GM13976 (cell line): ENCODE measurements at regions not wholly inside any gene's neighbourhood (a gene's known extent, or its start where the extent isn't known, plus 50 kb on each side); places are given as distances from the start of the nearest gene placed in this dataset.
"Not testable (repeated sequence)": the region's sequence is repeated elsewhere in the genome, so short reads cannot be mapped to it uniquely, and the experiment has no call there.

Experiments
- DNase-seq: peaks from one replicate; pipeline ENCODE4 v3.0.0; 2012; ENCODE audit warnings: low spot score
- in situ Hi-C: fragments of 300-500 bp; cut with MboI; formaldehyde crosslinking; loops from one replicate; pipeline ENCODE4 v1.12.0; 2022; ENCODE audit warnings: low sequenced_read_pairs, mixed read lengths, inconsistent platforms; ENCODE audit not compliant: unreplicated experiment
- TF ChIP-seq, protein P1 (sequence below): IDR thresholded peaks from 2 replicates; pipeline ENCODE4 v1.5.1; 2012; ENCODE audit warnings: borderline replicate concordance, mild to moderate bottlenecking; ENCODE audit not compliant: insufficient read depth; ENCODE audit errors: extremely low read depth, missing control alignments, control extremely low read depth

DNA sequence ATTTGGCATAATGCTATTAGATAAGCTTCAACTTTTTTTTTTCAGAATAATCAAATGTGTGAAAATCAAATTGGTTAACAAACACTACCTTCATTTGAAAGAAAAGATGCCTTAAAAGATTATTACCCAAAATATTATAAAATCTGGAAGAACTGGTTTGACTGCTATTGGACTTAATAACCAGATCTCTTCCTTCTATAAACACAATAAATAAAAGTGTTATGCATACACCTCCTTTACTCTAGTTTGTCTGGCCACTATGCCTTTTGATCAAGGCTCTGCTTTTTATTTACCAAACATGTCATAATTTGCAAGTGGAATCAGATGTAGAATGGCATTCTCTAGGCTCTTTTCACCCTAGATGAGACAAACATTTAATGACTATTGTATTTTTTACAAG lies 897.3 kb upstream of the EPHA5 start:
- no peak for DNase-seq
- in situ Hi-C loops: no loop called here

DNA sequence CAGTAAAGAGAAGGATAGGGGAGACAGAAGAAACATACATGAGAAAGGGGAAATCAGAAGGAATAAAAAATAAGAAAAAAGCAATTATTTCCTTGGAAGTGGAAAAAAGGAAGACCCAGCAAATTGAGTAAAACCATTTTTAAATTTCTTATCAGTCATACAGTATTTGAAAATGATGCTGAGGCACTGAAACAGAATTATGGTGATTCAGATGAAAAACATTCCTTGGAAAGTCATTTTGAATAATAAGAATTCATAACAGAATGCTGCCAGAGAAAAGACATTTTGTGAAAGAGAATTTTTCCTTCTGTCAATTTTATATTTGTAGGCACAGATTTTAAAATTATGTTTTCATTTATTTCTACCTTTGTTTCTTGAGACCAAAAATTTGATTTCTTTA lies 895.5 kb upstream of the EPHA5 start:
- no peak for DNase-seq
- in situ Hi-C loops: no loop called here
- TF ChIP-seq, protein P1, sequence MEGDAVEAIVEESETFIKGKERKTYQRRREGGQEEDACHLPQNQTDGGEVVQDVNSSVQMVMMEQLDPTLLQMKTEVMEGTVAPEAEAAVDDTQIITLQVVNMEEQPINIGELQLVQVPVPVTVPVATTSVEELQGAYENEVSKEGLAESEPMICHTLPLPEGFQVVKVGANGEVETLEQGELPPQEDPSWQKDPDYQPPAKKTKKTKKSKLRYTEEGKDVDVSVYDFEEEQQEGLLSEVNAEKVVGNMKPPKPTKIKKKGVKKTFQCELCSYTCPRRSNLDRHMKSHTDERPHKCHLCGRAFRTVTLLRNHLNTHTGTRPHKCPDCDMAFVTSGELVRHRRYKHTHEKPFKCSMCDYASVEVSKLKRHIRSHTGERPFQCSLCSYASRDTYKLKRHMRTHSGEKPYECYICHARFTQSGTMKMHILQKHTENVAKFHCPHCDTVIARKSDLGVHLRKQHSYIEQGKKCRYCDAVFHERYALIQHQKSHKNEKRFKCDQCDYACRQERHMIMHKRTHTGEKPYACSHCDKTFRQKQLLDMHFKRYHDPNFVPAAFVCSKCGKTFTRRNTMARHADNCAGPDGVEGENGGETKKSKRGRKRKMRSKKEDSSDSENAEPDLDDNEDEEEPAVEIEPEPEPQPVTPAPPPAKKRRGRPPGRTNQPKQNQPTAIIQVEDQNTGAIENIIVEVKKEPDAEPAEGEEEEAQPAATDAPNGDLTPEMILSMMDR: no peak

More for the DNA sequence above, 897.3 kb upstream of the EPHA5 start:
- TF ChIP-seq, protein P1: no peak

DNA sequence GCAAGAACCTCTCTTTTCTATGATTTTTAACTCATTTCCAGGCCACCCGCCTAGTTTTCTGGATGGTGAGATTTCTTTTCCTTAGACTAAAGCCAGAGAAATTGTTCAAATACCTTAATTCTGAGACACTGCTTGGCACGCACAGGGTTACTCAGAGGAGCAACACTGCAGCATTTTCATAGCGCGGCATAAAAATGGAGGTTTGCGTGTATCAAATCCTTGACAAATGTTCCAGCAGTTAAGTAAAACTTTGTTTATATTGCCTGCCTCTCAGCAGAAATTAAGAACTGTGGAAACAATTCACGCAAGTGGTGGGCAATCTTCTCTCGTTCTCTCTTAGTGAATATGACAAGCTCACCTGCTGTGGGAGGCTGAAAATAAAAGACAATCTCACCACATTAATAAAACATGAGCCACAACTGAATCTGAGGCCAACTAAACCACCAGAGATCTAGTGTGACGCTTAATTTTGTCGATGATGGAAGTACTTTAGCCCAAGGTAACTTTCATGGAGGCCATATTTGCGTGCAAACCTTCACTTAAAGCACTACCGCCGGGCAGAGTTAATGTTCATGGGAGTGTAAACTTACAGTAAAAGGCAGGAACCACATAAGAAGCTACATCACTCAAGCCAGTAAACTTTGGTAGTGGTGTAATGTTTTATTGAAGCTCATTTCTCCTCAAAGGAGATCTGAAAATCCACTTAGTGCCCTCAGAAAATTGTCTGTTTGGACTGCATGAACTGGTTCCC lies 894.8 kb upstream of the EPHA5 start:
- TF ChIP-seq, protein P1: no peak
- no peak for DNase-seq
- in situ Hi-C loops: no loop called here

DNA sequence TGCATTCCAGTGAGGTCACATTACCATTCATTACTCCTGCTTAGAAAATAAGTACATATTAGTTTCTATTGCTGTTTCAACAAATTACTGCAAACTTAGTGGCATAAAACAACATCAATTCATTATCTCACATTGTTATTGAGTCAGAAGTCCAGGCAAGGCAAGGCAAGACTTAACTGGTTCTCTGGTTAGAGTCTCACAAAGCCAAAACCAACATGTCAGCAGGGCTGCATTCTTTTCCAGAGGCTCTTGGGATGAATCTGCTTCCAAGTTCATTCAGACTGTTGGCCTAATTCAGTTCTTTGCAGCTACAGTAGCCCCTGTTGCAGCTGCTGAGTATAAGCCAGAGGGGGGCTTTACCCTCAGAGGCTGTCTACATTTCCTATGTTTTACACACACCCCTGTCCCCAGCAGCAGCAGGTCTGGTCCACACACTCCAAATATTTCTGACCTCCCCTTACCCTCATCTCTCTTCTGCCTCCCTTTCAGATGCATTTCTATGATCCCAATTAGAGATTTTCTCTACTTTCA lies 892.1 kb upstream of the EPHA5 start:
- in situ Hi-C loops: no loop called here
- TF ChIP-seq, protein P1: no peak
- DNase-seq: no peak

DNA sequence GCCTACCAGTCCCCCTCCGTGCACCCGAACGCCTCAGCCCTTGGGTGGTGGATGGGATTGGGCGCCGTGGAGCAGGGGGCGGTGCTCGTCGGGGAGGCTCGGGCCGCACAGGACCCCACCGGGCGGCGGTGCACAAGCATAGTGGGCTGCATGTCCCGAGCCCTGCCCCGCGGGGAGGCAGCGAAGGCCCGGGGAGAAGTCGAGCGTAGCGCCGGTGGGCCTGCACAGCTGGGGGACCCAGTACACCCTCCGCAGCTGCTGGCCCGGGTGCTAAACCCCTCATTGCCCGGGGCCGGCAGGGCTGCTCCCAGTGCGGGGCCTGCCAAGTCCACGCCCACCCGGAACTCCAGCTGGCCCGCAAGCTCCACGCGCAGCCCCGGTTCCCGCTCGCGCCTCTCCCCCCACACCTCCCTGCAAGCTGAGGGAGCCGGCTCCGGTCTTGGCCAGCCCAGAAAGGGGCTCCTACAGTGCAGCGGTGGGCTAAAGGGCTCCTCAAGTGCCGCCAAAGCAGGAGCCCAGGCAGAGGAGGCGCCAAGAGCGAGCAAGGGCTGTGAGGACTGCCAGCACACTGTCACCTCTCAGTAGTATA lies 891.3 kb upstream of the EPHA5 start:
- DNase-seq, in situ Hi-C loops: not testable (repeated sequence)

DNA sequence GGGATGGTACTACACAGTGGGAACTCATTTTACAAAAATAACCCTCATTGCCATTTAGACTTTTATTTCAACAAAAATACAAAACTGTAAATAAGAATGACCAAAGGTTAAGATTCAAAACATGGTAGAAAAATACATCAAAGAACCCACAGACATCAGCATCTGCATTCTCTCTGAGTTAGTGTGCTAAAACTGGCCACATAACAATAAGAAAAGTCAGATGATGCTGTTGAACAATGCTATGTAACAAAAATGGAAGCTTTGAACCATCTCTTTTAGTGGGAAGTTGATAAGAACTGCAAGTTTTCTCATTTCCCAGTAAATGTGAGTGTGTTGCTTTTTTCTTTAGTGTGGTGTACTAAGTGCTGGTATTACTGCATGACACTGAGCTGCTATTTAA lies 888.4 kb upstream of the EPHA5 start:
- in situ Hi-C loops: no loop called here
- no peak for DNase-seq
- TF ChIP-seq, protein P1: no peak

DNA sequence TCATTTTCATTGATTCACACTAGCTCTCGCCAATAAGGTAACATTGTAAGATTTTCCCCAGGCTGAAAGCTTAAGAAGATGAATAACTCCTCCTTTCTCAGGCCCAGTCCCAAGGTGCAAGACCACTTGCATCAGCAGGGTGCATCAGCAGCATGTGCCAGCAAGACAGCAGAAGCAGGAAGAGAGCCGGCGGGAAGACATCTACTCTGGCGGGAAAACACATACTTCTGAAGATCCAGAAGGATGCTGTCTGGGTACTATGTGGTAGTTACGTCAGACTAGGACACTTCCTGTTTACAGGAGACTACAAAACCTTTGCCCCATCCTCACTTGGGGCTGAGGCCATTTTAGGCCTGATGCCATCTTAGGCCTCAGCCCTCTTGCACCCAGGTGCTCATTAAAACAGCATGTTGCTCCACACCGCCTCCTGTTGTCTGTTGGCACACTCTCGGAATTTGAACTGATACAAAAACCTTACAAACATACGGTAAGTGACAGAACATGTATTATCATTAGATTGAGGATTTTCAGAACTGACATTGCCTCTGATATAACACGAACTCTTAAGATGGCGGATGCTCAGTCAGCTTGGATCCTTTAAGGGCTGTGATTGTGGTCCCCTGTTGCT lies 886.5 kb upstream of the EPHA5 start:
- in situ Hi-C loops: no loop called here
- DNase-seq: no peak
- TF ChIP-seq, protein P1: no peak
